IMR-90 (cell line): ENCODE measurements at regions not wholly inside any gene's neighbourhood (a gene's known extent, or its start where the extent isn't known, plus 50 kb on each side); places are given as distances from the start of the nearest gene placed in this dataset.
"Not testable (repeated sequence)": the region's sequence is repeated elsewhere in the genome, so short reads cannot be mapped to it uniquely, and the experiment has no call there.

Experiments used
- ATAC-seq: fragments of 200-7000 bp; cut with Tn5 transposase; 2 replicates; pipeline ENCODE4 v1.9.1; 2020; ENCODE audit warnings: low read depth, mild to moderate bottlenecking, moderate library complexity
- BruUV-seq: library from RNA; stranded (reverse); fragments of 400-500 nt; replicated peaks from 2 replicates; lab custom pipeline; 2021; lab: Mats Ljungman, UMichigan
- CTCF ChIA-PET: fragments of 300-600 bp; formaldehyde crosslinking; extraction: SDS; loops from one replicate; lab custom pipeline; 2021; ENCODE audit warnings: antibody characterized with exemption; lab: Yijun Ruan, JAX
- POLR2A ChIA-PET: fragments of 300-600 bp; sonication (Branson Sonifier 250); formaldehyde crosslinking; loops from one replicate; lab custom pipeline; 2022; ENCODE audit warnings: antibody characterized with exemption; ENCODE audit not compliant: unreplicated experiment; lab: Charles Lee
- DNase-seq: peaks from one replicate; pipeline ENCODE4 v3.0.0; 2013
- H2AFZ ChIP-seq: replicated peaks from 2 replicates; pipeline ENCODE3; 2013; ENCODE audit warnings: low read length, mild to moderate bottlenecking; ENCODE audit not compliant: poor library complexity
- H2AK5ac ChIP-seq: 2 replicates; pipeline ENCODE4 v1.6.1; 2013; ENCODE audit warnings: low read depth, low read length, inconsistent platforms
- H2AK9ac ChIP-seq: replicated peaks from 2 replicates; pipeline ENCODE3; 2013; ENCODE audit warnings: mild to moderate bottlenecking, low read depth, low read length, moderate library complexity; ENCODE audit not compliant: poor library complexity
- H2BK120ac ChIP-seq: 2 replicates; pipeline ENCODE4 v1.6.1; 2013; ENCODE audit warnings: low read depth, low read length, inconsistent platforms
- H2BK15ac ChIP-seq: 3 replicates; pipeline ENCODE4 v1.6.1; 2013; ENCODE audit warnings: low read depth, low read length, inconsistent platforms
- H2BK20ac ChIP-seq: 2 replicates; pipeline ENCODE4 v1.6.1; 2013; ENCODE audit warnings: low read depth, mild to moderate bottlenecking, inconsistent platforms, low read length, moderate library complexity
- H2BK5ac ChIP-seq: 2 replicates; pipeline ENCODE4 v1.6.1; 2013; ENCODE audit warnings: mild to moderate bottlenecking, low read depth, low read length, inconsistent platforms; ENCODE audit not compliant: poor library complexity, severe bottlenecking
- H3K14ac ChIP-seq: replicated peaks from 2 replicates; pipeline ENCODE4 v1.6.1; 2013; ENCODE audit warnings: low read depth, low read length, inconsistent platforms
- H3K18ac ChIP-seq: 2 replicates; pipeline ENCODE4 v1.6.1; 2013; ENCODE audit warnings: low read depth, low read length, control low read depth
- H3K23ac ChIP-seq: 2 replicates; pipeline ENCODE4 v1.6.1; 2013; ENCODE audit warnings: low read depth, low read length, inconsistent platforms
- H3K27ac ChIP-seq: 2 replicates; pipeline ENCODE4 v1.5.1; 2013; ENCODE audit warnings: mild to moderate bottlenecking, control low read depth, low read length; ENCODE audit not compliant: insufficient read depth
- H3K27me3 ChIP-seq: 2 replicates; pipeline ENCODE4 v1.6.1; 2013; ENCODE audit warnings: low read length; ENCODE audit not compliant: control insufficient read depth, insufficient read depth
- H3K36me3 ChIP-seq: 2 replicates; pipeline ENCODE4 v1.6.1; 2013; ENCODE audit warnings: low read length, mixed read lengths; ENCODE audit not compliant: control insufficient read depth, insufficient read depth
- H3K4ac ChIP-seq: 2 replicates; pipeline ENCODE4 v1.6.1; 2013; ENCODE audit warnings: low read depth, low read length, inconsistent platforms
- H3K4me1 ChIP-seq: 2 replicates; pipeline ENCODE4 v1.6.1; 2013; ENCODE audit warnings: low read length, mixed read lengths; ENCODE audit not compliant: control insufficient read depth, insufficient read depth
- H3K4me2 ChIP-seq: 2 replicates; pipeline ENCODE4 v1.6.1; 2013; ENCODE audit warnings: low read depth, mild to moderate bottlenecking, control low read depth, low read length, moderate library complexity
- H3K4me3 ChIP-seq: 2 replicates; pipeline ENCODE4 v1.5.1; 2013; ENCODE audit warnings: low read depth, mild to moderate bottlenecking, control low read depth, low read length, moderate library complexity; ENCODE audit not compliant: insufficient read depth
- H3K56ac ChIP-seq: 2 replicates; pipeline ENCODE4 v1.6.1; 2013; ENCODE audit warnings: low read length, inconsistent platforms; ENCODE audit not compliant: insufficient read depth; ENCODE audit errors: extremely low read depth
- H3K79me1 ChIP-seq, 2 experiments: 2 replicates each; pipeline ENCODE4 v1.6.1; 2013; ENCODE audit warnings: low read length in 2 of 2, inconsistent platforms in 1 of 2, low read depth in 1 of 2
- H3K9ac ChIP-seq: 2 replicates; pipeline ENCODE4 v1.6.1; 2013; ENCODE audit warnings: low read depth, low read length, control low read depth
- H3K9me1 ChIP-seq: 2 replicates; pipeline ENCODE4 v1.6.1; 2013; ENCODE audit warnings: low read length, inconsistent platforms; ENCODE audit not compliant: insufficient read depth
- H3K9me3 ChIP-seq: 2 replicates; pipeline ENCODE4 v1.6.1; 2013; ENCODE audit warnings: low read length; ENCODE audit not compliant: control insufficient read depth, insufficient read depth
- H4K20me1 ChIP-seq: 2 replicates; pipeline ENCODE4 v1.6.1; 2013; ENCODE audit warnings: low read length, inconsistent platforms; ENCODE audit not compliant: insufficient read depth
- H4K5ac ChIP-seq: 2 replicates; pipeline ENCODE4 v1.6.1; 2013; ENCODE audit warnings: mild to moderate bottlenecking, low read depth, low read length, control low read depth
- H4K8ac ChIP-seq, 2 experiments: 2 replicates each; pipeline ENCODE4 v1.6.1; 2013; ENCODE audit warnings: low read depth in 2 of 2, low read length in 2 of 2, control low read depth in 1 of 2, inconsistent platforms in 1 of 2
- H4K91ac ChIP-seq: 2 replicates; pipeline ENCODE4 v1.6.1; 2013; ENCODE audit warnings: low read depth, low read length, inconsistent platforms; ENCODE audit not compliant: insufficient read depth
- WGBS, 2 experiments: methylation state at CpG; one replicate each; pipeline versions ENCODE4 v1.1.5 to v1.1.7; 2013; ENCODE audit warnings: missing lambda C conversion rate in 2 of 2; ENCODE audit not compliant: insufficient read length in 1 of 2; ENCODE audit errors: extremely low coverage in 2 of 2; 5-methylcytosine and 5-hydroxymethylcytosine counted together
- dilution Hi-C: fragments of 300-500 bp; cut with HindIII; formaldehyde crosslinking; loops from one replicate; pipeline ENCODE4 v1.14.3; 2018; ENCODE audit warnings: low sequenced_read_pairs; ENCODE audit not compliant: unreplicated experiment
- in situ Hi-C: fragments of 300-500 bp; cut with MboI; formaldehyde crosslinking; loops from 3 replicates; pipeline ENCODE4 v1.14.3; 2019; ENCODE audit warnings: low sequenced_read_pairs, inconsistent platforms, mixed read lengths
- intact Hi-C: fragments of 100-400 bp; cut with micrococcal nuclease; formaldehyde crosslinking; loops from 2 replicates; pipeline ENCODE4 v1.10.0; 2022

DNA sequence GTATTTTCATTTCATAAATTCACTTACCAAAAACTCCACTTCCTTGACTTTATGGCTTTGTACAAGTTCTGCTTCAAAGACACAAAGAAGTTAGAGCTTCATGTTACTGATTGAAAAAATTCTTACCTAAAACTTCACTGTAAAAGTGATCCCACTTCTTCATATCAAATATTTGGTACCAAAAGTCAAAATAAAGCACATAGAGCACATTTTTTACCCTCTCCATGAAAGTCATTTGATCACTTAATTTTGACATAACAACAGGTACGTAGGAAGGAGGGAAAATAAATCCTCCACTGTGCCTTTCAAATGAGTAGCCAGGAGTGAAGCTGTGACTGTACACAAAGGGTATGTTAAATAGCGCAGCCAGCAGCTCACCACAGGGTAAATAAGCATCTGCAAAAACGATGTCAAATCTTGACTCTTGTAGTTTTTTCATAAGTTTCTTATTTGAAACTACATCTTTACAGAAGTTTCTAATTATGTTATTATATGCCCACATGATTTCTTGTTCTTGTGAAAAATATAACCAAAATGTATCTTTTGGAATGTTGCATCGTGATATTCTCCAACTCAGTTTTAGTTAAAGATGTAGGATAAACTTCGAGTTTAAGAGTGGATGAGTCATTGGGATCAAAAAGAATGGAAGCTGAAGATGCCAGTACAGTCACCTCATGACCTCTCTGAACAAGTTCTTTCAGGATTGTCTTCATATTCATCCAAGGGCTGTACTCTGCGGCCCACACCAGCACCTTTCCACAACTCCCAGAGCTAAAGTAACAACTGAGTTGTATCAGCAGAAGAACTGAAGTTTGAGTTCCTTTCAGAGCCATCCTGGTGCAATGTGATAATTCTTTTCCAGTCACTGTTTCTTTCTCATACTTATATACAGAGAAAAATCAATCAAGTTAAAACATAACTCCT lies 68.2 kb upstream of the UGT2A3 start:
- H3K14ac ChIP-seq, intact Hi-C loops, H3K4ac ChIP-seq, H2AFZ ChIP-seq, dilution Hi-C loops, ATAC-seq, H3K9me1 ChIP-seq, H3K27ac ChIP-seq, DNase-seq, H2AK9ac ChIP-seq, H2BK5ac ChIP-seq, BruUV-seq, H2BK15ac ChIP-seq, H3K27me3 ChIP-seq, H3K18ac ChIP-seq, in situ Hi-C loops, H4K5ac ChIP-seq, H3K23ac ChIP-seq, H3K36me3 ChIP-seq, H2AK5ac ChIP-seq, H4K20me1 ChIP-seq, H3K79me1 ChIP-seq, H4K8ac ChIP-seq, CTCF ChIA-PET, H2BK20ac ChIP-seq, H3K4me1 ChIP-seq, H3K4me3 ChIP-seq, H2BK120ac ChIP-seq, H3K9me3 ChIP-seq, H3K9ac ChIP-seq, H3K4me2 ChIP-seq, POLR2A ChIA-PET, H4K91ac ChIP-seq, H3K56ac ChIP-seq: not testable (repeated sequence)
- no CpG with 5 or more reads among the region's 6 CpGs for WGBS, 2 experiments

- H2AFZ ChIP-seq, POLR2A ChIA-PET, DNase-seq, H2AK9ac ChIP-seq, CTCF ChIA-PET, H2AK5ac ChIP-seq, H3K79me1 ChIP-seq, ATAC-seq, H2BK5ac ChIP-seq, H2BK15ac ChIP-seq, H3K27ac ChIP-seq, H3K36me3 ChIP-seq, H3K4me3 ChIP-seq, H3K9me1 ChIP-seq, in situ Hi-C loops, H3K56ac ChIP-seq, H3K4me1 ChIP-seq, H3K4ac ChIP-seq, H4K5ac ChIP-seq, H3K9ac ChIP-seq, H4K91ac ChIP-seq, H3K14ac ChIP-seq, H4K8ac ChIP-seq, H3K27me3 ChIP-seq, H3K9me3 ChIP-seq, H3K18ac ChIP-seq, H2BK20ac ChIP-seq, H3K4me2 ChIP-seq, H2BK120ac ChIP-seq, dilution Hi-C loops, H3K23ac ChIP-seq, BruUV-seq, intact Hi-C loops, H4K20me1 ChIP-seq: not testable (repeated sequence)
- WGBS, 2 experiments, result no CpG with 5 or more reads among the region's 2 CpGs
These were observed 68.8 kb upstream of the UGT2A3 start for GRCh38 chr4:69020462-69020807.
